NCI-H526 (cell line): ENCODE measurements at regions not wholly inside any gene's neighbourhood (a gene's known extent, or its start where the extent isn't known, plus 50 kb on each side); places are given as distances from the start of the nearest gene placed in this dataset.

Experiments used
- DNase-seq, 2 experiments: peaks; one replicate each; lab custom pipeline; 2025; lab: John Stamatoyannopoulos, UW

GRCh38 chr7:34603711-34604444 lies 54.1 kb upstream of the NPSR1 start:
- DNase-seq: no peak
